NOMO-1 treated with dmso at 0.1 percent for 144 hours (cell line): ENCODE measurements at regions not wholly inside any gene's neighbourhood (a gene's known extent, or its start where the extent isn't known, plus 50 kb on each side); places are given as distances from the start of the nearest gene placed in this dataset.
"Not testable (repeated sequence)": the region's sequence is repeated elsewhere in the genome, so short reads cannot be mapped to it uniquely, and the experiment has no call there.

Experiments used
- DNase-seq: peaks from one replicate; lab custom pipeline; 2025; ENCODE audit not compliant: unreplicated experiment; lab: John Stamatoyannopoulos, UW

DNA sequence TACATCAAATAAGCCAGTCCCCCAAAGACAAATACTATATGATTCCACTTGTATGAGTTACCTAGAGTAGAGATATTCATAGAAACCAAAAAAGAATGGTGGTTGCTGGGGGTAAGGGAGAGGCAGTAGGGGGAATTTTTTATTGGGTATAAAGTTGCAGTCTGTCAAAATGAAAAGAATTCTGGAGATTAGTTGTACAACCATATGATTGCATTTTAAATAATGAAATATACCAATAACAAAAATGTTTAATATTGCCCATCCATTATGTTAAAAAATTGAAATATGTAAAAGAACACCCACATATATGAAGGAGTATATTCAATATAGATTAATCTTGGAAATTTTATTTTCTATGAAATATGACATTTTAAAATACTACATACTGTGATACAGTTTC lies 1383.5 kb downstream of the FSCB start:
- no peak for DNase-seq

DNA sequence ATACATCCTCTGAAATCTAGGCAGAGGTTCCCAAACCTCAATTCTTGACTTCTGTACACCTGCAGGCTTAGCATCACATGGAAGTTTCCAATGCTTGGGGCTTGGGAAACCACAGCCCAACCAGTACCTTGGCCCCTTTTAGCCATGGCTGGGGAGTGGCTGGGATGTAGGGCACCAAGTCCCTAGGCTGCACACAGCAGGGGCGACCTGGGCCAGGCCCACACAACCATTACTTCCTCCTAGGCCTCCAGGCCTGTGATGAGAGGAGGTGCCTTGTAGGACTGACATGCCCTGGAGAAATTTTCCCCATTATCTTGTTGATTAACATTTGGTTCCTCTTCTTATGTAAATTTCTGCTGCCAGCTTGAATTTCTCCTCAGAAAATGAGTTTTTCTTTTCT lies 1387.4 kb downstream of the FSCB start:
- DNase-seq = no peak

DNA sequence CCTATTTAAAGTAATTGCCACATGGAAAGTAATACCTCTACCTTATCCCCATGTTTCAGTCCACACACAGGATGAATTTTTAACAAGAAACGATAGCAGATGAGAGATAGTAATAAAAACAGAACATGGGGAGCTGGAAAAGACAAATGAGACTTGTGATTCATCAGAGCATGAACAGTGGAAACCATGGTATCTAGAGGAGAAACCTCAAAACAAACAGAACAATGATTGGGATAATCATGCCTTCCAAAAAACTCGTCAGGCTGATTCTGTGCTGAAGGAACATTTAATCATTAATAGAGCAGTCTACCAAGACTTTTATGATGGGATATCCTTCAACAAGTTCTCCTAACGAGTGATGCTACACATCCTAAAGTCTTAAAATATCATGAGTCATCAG lies 1390.7 kb downstream of the FSCB start:
- no peak for DNase-seq

DNA sequence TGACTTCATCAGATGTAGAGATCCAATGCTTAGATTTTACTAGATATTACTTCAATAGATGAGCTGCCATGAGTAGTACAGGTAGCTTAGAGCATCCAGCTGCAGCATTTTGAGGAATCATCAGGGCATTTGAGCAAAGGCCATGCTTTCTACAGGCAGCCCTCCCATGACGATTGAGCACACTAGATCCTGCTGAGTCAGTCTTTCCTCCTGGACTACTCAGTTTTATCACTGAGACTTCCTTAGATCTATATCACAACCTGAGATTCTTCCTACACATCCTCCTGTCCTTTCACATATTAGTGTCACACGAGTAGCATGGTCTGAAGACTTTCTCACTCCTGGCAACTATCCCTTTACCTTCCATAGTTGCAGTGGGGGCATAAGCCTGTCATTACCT lies 1401.8 kb downstream of the FSCB start:
- no peak for DNase-seq

DNA sequence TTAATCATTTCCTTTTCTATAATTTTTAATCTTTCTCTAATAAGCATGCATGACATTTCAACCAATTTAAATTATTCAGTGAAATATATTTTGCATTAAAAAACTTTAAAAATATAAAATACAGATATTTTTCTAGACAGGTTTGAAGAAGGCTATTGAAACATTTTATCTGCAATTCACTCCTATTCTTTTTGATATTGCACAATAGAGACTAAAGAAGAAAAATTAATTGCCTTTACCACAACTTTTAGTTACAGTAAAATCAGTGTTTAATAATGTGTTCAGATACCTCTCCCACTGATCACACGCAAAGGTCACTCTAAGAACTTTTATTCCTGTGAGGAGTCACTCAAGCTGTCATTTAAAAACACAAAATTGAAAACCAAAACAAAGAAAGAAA lies 1416.7 kb downstream of the FSCB start:
- DNase-seq = no peak

DNA sequence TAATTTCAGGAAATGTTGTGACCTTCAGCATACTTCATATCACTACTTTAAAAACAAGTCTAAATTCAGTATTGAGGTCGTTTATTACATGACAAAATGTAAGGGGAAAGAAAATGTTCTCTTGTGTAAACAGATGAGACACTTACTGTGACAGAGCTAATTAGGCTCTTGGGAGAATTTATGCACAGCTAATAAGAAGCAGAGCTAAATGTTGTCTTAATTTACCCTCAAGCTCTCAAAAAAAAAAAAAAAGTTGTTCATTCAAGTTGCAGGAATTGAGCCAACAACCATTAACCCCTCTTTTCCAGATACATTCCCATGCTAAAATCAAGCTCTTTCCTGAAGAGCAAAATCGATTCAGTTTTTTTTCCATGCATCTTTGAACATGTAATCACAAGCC lies 1419.4 kb downstream of the FSCB start:
- DNase-seq = no peak

DNA sequence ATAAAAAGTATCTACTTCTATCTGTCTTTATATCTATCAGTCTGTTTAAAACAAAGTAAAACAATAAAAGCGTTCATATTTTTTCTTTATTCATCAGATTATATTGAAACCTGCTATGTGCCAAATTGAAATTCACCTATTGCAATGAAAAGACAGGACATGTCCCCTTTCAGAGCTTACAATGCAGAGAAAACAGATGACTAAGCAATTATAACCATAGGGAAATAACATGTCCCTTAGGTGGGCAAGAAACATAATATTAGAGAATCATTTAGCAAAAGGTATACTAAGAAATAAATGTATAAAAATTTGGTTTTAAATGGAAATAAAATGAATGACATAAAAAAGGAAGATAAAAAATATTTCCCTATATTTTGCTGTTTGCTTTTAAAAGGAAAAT lies 1421.3 kb downstream of the FSCB start:
- DNase-seq = no peak

DNA sequence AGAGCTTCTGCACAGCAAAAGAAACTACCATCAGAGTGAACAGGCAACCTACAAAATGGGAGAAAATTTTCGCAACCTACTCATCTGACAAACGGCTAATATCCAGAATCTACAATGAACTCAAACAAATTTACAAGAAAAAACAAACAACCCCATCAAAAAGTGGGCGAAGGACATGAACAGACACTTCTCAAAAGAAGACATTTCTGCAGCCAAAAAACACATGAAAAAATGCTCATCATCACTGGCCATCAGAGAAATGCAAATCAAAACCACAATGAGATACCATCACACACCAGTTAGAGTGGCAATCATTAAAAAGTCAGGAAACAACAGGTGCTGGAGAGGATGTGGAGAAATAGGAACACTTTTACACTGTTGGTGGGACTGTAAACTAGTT lies 1439.7 kb downstream of the FSCB start:
- DNase-seq = not testable (repeated sequence)

DNA sequence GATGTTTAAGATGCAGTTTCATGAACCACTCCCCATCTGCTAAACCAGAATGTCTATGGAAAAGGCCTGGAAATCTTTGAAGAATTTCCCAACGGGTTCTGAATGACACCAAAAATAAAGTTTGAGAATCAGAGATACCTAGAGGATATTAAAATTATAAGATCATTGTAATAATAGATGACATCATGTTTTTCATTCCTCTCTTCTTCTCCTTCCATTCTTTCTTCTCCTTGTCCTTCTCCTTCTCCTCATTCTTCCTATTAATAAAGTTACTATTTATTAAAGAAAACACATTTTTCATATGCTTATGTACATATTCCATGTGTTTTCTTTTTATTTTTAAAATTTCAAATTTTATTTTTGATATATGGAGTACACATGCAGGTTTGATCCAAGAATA lies 1449.4 kb downstream of the LRFN5 start:
- no peak for DNase-seq

DNA sequence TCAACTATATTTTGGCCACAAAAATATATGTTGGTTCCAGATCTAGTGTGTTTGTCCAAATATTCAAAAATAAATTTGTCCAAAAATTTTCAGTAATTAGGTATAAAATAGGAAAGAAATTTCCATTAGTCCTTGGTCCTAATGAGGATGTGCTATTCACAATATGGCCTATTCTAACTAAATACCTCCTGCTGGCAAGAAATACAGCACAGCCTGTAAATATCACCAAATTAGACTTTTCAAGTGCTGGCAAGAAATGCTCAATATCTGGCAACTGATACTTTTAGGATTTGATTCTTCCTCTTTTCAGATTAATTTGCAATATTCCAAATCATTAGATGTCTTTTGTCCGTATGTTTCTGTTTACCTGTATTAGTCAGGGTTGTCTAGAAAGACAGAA lies 1446.2 kb downstream of the LRFN5 start:
- DNase-seq = no peak

DNA sequence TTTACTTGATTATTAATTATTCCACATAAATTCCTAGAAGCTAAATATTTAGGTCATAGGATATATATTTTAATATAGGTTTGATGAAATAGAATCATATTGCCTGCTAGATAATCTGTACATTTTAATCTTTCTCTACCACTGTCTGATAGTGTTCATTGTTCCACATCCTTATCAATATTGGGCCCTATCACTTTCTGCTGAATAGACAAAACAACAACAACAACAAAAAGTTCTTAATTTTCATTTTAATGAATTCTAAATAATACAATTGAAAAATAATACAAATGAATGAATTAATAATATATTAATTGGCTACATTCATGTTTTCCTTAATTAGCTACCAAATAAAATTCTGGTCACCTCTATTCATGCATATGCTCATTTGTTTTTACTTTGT lies 1437.2 kb downstream of the LRFN5 start:
- DNase-seq = no peak

DNA sequence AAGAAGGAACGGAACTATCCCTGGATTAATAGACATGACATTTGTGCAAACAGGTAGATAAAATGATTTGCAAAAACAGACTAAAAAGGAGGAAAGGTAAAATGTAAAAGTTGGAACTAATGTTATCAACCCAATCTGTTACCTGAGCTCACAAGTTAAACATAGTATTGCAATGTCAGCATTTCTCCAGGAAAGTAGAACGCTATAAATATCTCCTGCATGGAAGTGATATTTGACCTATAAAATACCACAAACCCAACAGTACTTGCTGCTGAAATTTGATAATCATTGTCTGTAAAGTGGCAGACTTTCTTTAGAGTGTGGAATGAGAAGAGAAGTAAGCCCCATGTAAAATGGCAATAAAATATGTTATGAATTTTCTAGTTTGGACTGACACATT lies 1435.7 kb downstream of the LRFN5 start:
- no peak for DNase-seq

DNA sequence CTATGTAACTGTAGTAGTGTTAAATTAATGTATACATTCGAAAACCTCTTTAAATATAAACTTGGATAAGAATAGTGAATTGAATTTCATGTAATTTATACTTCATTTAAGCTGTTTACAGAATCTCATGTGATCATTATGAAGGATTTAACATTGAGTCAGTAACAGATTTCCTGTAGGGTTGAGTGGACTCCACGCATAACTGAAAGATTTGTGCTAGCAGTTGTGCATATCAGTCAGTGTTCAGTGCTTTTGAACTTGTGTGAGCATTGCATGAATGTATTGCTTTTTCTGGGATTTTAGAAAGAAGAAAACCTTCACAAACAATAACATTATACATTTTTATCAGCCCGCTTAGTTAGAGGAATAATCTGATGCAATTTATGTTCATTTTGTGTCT lies 1435.3 kb downstream of the LRFN5 start:
- no peak for DNase-seq

DNA sequence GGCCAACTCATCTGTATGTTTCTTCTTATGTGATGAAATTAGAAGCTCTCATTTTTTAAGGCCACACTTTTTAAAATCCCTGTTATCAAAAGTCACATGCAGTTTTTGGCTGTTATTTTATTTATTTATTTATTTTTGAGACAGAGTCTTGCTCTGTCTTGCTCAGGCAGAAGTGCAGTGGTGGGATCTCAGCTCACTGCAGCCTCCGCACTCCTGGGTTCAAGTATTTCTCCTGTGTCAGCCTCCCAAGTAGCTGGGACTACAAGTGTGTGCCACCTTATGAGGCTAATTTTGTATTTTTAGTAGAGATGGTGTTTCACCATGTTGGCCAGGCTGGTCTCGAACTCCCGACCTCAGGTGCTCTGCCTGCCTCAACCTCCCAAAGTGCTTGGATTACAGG lies 1434.5 kb downstream of the LRFN5 start:
- DNase-seq = no peak

DNA sequence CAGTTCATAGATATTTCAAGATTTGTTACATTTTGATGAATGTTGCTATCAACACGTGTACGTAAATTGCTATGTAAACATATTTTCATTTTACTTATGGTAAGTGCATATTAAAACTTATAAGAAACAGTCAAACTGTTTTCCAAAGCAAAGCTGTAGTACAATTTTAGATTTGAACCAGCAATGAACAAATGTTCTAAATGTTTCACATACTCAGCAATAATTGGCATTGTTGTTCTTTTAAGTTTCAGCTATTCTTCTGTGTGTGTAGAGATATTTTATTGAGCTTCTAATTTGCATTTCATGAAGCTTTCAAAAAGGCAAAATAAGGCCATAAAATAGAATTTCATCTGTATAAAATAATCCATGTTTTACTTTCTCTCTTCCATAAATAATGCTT lies 1433.2 kb downstream of the LRFN5 start:
- DNase-seq = no peak

DNA sequence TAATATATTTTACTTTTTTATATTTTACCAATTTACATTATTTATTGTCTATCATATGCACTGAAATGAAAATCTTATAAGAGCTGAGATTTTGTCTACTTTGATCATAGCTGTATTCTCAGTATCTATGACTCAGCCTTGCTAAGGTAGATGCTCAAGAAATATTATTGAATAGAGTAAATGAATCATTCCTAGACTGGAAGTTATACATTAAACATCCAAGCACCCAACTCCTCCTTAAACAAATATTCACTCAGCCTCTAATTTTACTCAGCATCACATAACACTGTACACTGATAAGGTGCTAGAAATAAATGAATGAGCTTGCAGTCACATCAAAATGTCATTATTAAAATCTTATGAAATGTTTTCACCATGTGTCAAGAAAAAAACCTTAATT lies 1424.9 kb downstream of the LRFN5 start:
- no peak for DNase-seq

DNA sequence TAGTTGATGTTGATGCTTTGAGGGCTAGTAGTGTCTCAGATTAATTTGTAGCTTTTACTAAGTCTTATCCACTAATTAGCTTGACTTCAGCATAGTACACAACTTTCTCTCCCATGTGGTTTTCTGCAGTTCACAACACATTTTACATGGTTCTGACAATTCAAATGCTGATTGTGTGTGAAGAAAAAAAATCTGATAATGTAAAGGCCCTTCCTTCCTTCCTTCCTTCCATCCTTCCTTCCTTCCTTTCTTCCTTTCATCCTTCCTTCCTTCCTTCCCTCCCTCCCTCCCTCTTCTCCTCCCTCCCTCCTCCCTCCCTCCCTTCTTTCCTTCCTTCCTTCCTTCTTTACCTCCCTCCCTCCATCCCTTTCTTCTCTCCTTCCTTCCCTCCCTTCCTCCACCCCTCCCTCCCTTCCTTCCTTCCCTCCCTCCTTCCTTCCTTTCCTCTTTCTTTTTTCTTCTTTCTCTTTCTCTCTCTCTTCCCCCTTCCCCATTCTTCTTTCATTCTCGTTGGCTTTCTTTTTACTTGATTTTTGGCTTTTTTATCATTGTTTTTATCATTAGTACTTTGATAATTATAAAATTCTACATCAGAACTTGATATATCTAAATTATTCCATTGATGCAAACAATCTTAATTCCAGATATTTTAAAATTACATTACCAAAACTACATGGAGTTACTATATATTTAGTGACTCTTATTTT lies 1415.6 kb downstream of the LRFN5 start:
- DNase-seq = no peak

DNA sequence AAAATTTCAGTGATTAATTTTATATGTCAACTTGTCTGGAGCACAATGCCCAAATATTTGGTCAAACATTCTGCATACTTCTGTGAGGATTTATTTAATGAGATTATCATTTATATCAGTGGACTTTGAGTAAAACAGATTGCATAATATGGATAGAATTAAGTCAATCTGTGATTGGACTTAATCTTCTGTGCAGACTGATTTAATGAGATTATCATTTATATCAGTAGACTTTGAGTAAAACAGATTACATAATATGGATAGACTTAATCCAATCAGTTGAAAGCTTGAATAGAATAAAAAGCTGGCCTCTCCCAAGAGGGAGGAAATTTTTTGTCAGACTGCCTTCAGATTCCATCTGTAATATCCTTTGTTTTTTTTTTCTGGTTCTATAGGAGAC lies 1413.2 kb downstream of the LRFN5 start:
- DNase-seq = no peak

DNA sequence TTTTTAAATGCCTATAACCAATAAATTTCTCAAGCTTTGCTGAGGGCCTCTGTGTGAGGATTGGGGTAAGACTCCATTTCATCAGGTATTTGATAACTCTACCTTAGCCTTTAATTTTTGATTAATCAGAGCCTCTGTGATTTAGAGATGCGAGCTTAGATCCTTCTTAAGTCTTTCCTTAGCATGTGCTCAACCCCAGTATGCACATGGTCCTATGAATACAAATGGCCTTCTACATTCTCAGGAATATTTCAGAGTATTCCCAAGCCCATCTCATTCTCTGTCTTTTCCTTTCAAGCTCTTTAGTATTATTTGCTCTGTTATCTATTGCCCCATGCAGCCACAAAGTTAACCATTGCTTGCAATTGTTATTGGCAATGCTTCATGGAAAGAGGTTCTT lies 1407.7 kb downstream of the LRFN5 start:
- no peak for DNase-seq

DNA sequence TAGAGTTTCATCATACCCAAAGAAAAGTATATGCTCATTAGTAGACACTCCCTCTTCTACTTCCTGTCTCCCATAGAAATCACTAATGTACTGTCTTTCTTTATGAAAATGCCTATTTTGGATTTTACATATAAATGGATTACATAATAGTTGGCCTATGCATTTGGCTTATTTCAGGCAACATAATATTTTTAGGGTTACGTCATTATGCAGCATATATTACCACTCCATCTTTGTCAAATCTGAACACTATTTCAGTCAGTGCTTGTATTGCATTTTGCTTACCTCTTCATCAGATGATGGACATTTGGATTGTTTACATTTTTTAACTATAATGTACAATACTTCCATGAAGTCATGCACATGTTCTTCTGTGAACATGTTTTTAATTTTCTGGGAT lies 1406.1 kb downstream of the LRFN5 start:
- no peak for DNase-seq

DNA sequence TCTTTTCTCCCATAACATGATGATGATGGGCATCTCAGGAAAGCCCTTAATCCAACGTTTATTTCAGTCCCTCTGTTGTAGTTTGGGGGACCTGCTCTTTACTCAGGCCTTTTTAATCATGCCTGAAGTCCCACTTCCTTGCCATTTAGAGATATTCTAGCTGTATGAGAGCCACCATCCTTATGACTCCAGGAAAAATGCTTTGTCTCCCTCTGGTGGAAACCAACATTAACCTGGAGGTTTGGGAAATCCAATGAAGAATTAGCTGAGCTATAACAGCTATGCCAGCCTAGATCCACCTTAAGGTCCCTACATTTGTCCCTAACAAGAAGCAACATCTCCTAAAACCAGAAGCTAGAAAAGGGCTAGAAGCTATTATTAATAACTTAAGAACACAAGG lies 1399.1 kb downstream of the LRFN5 start:
- no peak for DNase-seq

DNA sequence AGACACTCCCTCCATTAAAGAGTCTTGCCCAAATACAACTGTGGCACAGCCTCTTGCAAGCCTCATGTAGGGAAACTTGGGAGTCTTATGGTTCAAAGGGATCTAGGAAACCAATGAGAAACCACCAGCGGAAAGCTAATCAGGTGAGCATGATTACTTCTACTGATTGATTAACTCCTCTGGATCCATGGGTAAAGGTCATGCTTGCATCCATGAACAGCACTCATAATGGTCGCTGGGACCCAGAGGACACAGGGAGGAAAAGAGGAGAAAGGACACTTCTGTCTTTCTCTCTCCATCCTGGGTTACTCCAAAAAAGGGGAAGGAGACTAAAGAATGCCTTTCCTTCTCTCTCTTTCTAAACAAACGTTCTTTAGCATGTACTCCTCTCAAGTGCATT lies 1397.2 kb downstream of the LRFN5 start:
- no peak for DNase-seq

DNA sequence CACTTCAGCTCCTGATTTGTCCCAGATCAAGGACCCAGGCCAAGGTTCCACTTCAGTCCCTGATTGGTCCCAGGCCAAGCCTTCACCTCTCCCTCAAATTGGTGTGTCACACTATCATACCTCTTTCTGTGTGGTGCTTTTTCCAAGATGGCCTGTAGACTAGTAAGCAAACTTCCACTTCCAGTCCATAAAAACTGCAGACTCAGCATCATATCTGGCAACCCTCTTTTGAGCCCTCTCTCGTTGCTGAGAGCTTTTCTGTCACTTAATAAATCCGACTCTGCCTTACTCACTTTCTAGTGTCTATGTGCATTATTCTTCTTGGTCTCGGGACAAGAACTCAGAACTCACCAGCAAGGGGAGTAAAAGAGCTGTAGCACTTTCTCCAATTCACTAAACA lies 1395.1 kb downstream of the LRFN5 start:
- DNase-seq = no peak
